Tibial artery (tissue), 4 donors: ENCODE measurements at regions not wholly inside any gene's neighbourhood (a gene's known extent, or its start where the extent isn't known, plus 50 kb on each side); places are given as distances from the start of the nearest gene placed in this dataset.

ENCODE experiments used
- DNase-seq, 2 donors: peaks; one replicate each; pipeline ENCODE4 v3.0.0-alpha.2; 2019
- H3K27ac ChIP-seq, 2 donors: fragments of 200-600 bp; sonication (generic) in 1 of 2; 1 replicate in 1 of 2; 2 replicates in 1 of 2; pipeline ENCODE4 v1.5.1; 2018 to 2019; ENCODE audit warnings: mild to moderate bottlenecking in 1 of 2
- H3K27me3 ChIP-seq, 2 donors: fragments of 200-600 bp; sonication (generic) in 1 of 2; one replicate each; pipeline versions ENCODE4 v1.5.1 to v1.6.0; 2016 to 2019
- H3K36me3 ChIP-seq, 3 donors: fragments of 200-600 bp; sonication (generic) in 2 of 3; one replicate each; pipeline ENCODE4 v1.5.1; 2016 to 2019; ENCODE audit warnings: mild to moderate bottlenecking in 2 of 3
- H3K4me1 ChIP-seq, 4 donors: fragments of 200-600 bp; sonication (generic) in 2 of 4; 1 replicate in 3 of 4; 2 replicates in 1 of 4; pipeline ENCODE4 v1.5.1; 2016 to 2019
- H3K4me3 ChIP-seq, 2 donors: fragments of 200-600 bp; sonication (generic) in 1 of 2; 1 replicate in 1 of 2; 2 replicates in 1 of 2; pipeline ENCODE4 v1.5.1; 2018 to 2019; ENCODE audit warnings: mild to moderate bottlenecking in 2 of 2
- H3K9me3 ChIP-seq, 3 donors: fragments of 200-600 bp; sonication (generic) in 1 of 3; one replicate each; pipeline ENCODE4 v1.5.1; 2016 to 2019
- CTCF ChIP-seq, 2 experiments: fragments of 200-600 bp in 1 of 2; fragments of 450-650 bp in 1 of 2; IDR thresholded peaks; one replicate each; pipeline ENCODE4 v1.5.1; 2017 to 2019; ENCODE audit warnings: antibody characterized with exemption in 2 of 2, mild to moderate bottlenecking in 1 of 2, moderate library complexity in 1 of 2
- intact Hi-C: fragments of 100-400 bp; cut with DNase I; formaldehyde crosslinking; loops from one replicate; pipeline ENCODE4 v1.15.0; 2023; ENCODE audit warnings: low total_unique reads

- H3K4me3 ChIP-seq, result no peak overlapping the region
- no peaks in the 10 kb centered on the region for H3K27me3 ChIP-seq
- intact Hi-C loops, result no loop called here
- no peaks in the 10 kb centered on the region for H3K9me3 ChIP-seq
- TF ChIP-seq CTCF (IDR thresholded peaks at IDR 0.05), result no peak
- DNase-seq, result no peak
- H3K36me3 ChIP-seq, result no peaks in the 10 kb centered on the region
- H3K4me1 ChIP-seq, result no peaks in the 10 kb centered on the region
- no peak overlapping the region for H3K27ac ChIP-seq
These were observed 226.2 kb upstream of the ZSWIM2 start for GRCh38 chr2:187075199-187075635.

- H3K27ac ChIP-seq, result no peak overlapping the region
- H3K4me3 ChIP-seq, result no peak overlapping the region
- no peak for DNase-seq
- H3K27me3 ChIP-seq, result no peaks in the 10 kb centered on the region
- intact Hi-C loops, result no loop called here
- H3K36me3 ChIP-seq, result no peaks in the 10 kb centered on the region
- peaks cover 0 to 10% (median 7%) of the 10 kb centered on the region in 3 donors for H3K9me3 ChIP-seq
- no peak for TF ChIP-seq CTCF (IDR thresholded peaks at IDR 0.05)
- H3K4me1 ChIP-seq, result no peaks in the 10 kb centered on the region
These were observed 209.2 kb upstream of the ZSWIM2 start for GRCh38 chr2:187058198-187058597.

- H3K9me3 ChIP-seq, result peaks cover 0 to 13% (median 7%) of the 10 kb centered on the region in 3 donors
- intact Hi-C loops, result no loop called here
- no peak for TF ChIP-seq CTCF (IDR thresholded peaks at IDR 0.05)
- no peak overlapping the region for H3K27ac ChIP-seq
- no peaks in the 10 kb centered on the region for H3K27me3 ChIP-seq
- H3K36me3 ChIP-seq, result no peaks in the 10 kb centered on the region
- H3K4me1 ChIP-seq, result peaks cover 0 to 4% (median 0%) of the 10 kb centered on the region in 4 donors
- no peak for DNase-seq
- H3K4me3 ChIP-seq, result no peak overlapping the region
These were observed 208.5 kb upstream of the ZSWIM2 start for GRCh38 chr2:187057466-187057865.

- H3K4me3 ChIP-seq, result no peak overlapping the region
- peaks cover 0 to 13% (median 7%) of the 10 kb centered on the region in 3 donors for H3K9me3 ChIP-seq
- intact Hi-C loops, result no loop called here
- no peaks in the 10 kb centered on the region for H3K36me3 ChIP-seq
- DNase-seq, result no peak
- H3K27ac ChIP-seq, result no peak overlapping the region
- peaks cover 0 to 4% (median 0%) of the 10 kb centered on the region in 4 donors for H3K4me1 ChIP-seq
- no peaks in the 10 kb centered on the region for H3K27me3 ChIP-seq
- TF ChIP-seq CTCF (IDR thresholded peaks at IDR 0.05), result no peak
These were observed 207.7 kb upstream of the ZSWIM2 start for GRCh38 chr2:187056416-187057334.

GRCh38 chr2:187055463-187055862 is 206.5 kb upstream of the ZSWIM2 start:
- H3K4me1 ChIP-seq, result peaks cover 0 to 4% (median 0%) of the 10 kb centered on the region in 4 donors
- no peak overlapping the region for H3K27ac ChIP-seq
- peak in 1 of 2 donors; percentile 21 for DNase-seq
- no peaks in the 10 kb centered on the region for H3K27me3 ChIP-seq
- TF ChIP-seq CTCF (IDR thresholded peaks at IDR 0.05), result no peak
- no peaks in the 10 kb centered on the region for H3K36me3 ChIP-seq
- intact Hi-C loops, result no loop called here
- H3K9me3 ChIP-seq, result peaks cover 0 to 13% (median 7%) of the 10 kb centered on the region in 3 donors
- no peak overlapping the region for H3K4me3 ChIP-seq
